Activated T-cell treated with anti-CD3 and anti-CD28 coated beads, Interleukin-2, amount 50 U/mL, for 72 hours (primary cell): ENCODE measurements at regions not wholly inside any gene's neighbourhood (a gene's known extent, or its start where the extent isn't known, plus 50 kb on each side); places are given as distances from the start of the nearest gene placed in this dataset.

Experiments used
- ATAC-seq, 2 donors: fragments of 150-1000 bp; cut with Tn5 transposase; replicated peaks in 1 of 2; 2 replicates each; pipeline ENCODE4 v1.10.0; 2021; ENCODE audit warnings: moderate library complexity in 2 of 2, mild to moderate bottlenecking in 1 of 2
- DNase-seq, 2 donors: peaks; one replicate each; pipeline ENCODE4 v3.0.0; 2021 to 2022; ENCODE audit warnings: mixed read lengths in 1 of 2
- H3K27ac Mint-ChIP-seq: one replicate; pipeline ENCODE4 v1.8.0; 2022; ENCODE audit warnings: mild to moderate bottlenecking, moderate library complexity, mixed read lengths
- H3K27me3 Mint-ChIP-seq: one replicate; pipeline ENCODE4 v1.8.0; 2022; ENCODE audit warnings: low read depth, mixed read lengths
- H3K36me3 Mint-ChIP-seq, 2 donors: one replicate each; pipeline ENCODE4 v1.8.0; 2022; ENCODE audit warnings: mixed read lengths in 2 of 2, mild to moderate bottlenecking in 1 of 2; ENCODE audit not compliant: insufficient read depth in 2 of 2
- H3K4me1 Mint-ChIP-seq: one replicate; pipeline ENCODE4 v1.8.0; 2022; ENCODE audit warnings: low read depth, mixed read lengths
- H3K4me3 Mint-ChIP-seq, 2 donors: one replicate each; pipeline ENCODE4 v1.8.0; 2022; ENCODE audit warnings: mild to moderate bottlenecking in 2 of 2, mixed read lengths in 2 of 2, moderate library complexity in 2 of 2
- H3K9me3 Mint-ChIP-seq, 2 donors: one replicate each; pipeline ENCODE4 v1.8.0; 2022; ENCODE audit warnings: mixed read lengths in 2 of 2

DNA sequence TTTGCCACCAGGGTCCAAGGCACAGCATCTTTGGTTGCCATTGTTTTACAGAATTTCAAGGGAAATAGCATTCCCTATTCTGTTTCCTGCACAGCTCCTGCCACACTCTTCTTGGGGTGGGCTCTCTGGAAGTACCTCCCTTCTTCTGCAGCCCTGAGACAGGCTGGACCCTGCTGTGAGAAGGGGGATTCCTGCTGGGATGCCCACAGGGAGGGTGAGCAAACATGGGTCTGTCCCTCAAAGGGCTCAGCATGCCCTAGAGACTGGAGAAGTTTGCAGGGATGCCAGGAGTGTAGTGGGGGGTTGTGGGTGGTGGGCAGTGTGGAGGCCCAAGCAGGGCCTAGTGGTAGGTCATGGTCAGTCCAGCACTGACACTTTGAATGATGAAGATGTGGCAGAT, 222.2 kb upstream of the GPR26 start:
- no peak overlapping the region for H3K27ac Mint-ChIP-seq
- ATAC-seq = no peak
- DNase-seq = no peak
- H3K27me3 Mint-ChIP-seq = no peaks in the 10 kb centered on the region
- H3K9me3 Mint-ChIP-seq = no peaks in the 10 kb centered on the region
- no peaks in the 10 kb centered on the region for H3K36me3 Mint-ChIP-seq
- H3K4me1 Mint-ChIP-seq = no peaks in the 10 kb centered on the region
- no peak overlapping the region for H3K4me3 Mint-ChIP-seq

DNA sequence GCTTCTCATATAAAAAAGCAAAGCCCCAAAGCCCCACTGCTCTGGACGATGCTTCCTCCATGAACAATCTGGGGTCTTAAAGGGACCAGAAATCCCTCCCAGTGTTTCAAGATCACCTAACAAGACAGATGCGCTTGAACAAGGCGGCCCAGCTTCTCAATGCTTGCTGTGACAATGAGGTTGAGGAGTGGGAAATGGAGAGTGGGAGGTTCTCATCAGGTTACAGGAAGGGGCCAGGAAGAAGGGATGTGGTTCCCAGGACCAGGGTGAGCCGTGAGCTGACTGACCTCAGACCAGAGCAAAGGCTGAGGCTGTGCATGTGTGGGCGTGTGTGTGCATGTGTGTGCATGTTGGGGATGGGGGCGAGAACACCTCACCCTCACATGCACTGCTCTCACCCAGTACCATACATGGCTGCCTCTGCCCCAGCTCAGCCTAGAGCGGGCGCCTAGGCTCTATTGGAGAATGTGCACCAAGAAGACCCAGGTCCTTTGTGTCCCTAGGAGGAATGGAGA, 220.8 kb upstream of the GPR26 start:
- no peaks in the 10 kb centered on the region for H3K4me1 Mint-ChIP-seq
- peaks cover 7% of the 10 kb centered on the region for H3K27me3 Mint-ChIP-seq
- no peak overlapping the region for H3K27ac Mint-ChIP-seq
- H3K4me3 Mint-ChIP-seq = no peak overlapping the region
- no peaks in the 10 kb centered on the region for H3K9me3 Mint-ChIP-seq
- no peak for ATAC-seq
- no peaks in the 10 kb centered on the region for H3K36me3 Mint-ChIP-seq
- DNase-seq = no peak

DNA sequence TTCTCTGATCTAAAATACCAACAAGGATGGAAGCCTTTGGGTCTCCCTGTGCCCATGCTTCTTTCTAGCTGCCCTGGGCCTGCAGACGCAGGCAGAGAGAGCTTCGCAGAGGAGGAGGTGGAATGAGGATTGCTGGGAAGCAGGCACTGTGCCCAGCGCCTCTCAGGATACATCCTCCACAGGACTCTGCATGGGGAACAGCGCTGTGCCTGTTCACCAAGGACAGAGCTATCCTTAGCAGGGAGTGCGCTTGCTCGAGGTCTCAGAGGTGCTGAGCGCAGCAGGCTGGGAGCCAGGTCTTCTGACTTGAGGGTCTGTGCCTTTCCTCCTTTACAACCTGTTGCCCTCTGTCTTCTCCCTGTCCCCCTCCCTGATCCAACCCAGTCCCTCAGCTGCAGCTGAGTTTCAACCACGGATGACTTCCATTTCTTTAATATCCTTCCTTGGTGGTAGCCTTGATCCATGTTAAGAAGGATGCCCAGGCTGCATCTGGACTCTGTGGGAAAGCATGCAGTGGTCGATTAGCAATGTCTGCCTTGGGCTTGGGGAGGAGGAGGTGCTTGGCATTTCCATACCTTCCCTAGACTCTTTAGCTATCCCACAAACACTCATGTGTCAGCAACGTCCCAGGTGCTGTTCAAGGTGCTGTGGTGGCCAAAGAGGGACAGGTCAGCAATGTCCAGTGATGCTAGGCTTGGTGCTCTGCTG, 219.6 kb upstream of the GPR26 start:
- H3K4me3 Mint-ChIP-seq = no peak overlapping the region
- H3K9me3 Mint-ChIP-seq = no peaks in the 10 kb centered on the region
- no peaks in the 10 kb centered on the region for H3K4me1 Mint-ChIP-seq
- peaks cover 12% of the 10 kb centered on the region for H3K27me3 Mint-ChIP-seq
- DNase-seq (no peak), ATAC-seq (no peak)
- no peaks in the 10 kb centered on the region for H3K36me3 Mint-ChIP-seq
- no peak overlapping the region for H3K27ac Mint-ChIP-seq

GRCh38 chr10:123449234-123449962, 216.8 kb upstream of the GPR26 start:
- no peaks in the 10 kb centered on the region for H3K4me1 Mint-ChIP-seq
- no peak overlapping the region for H3K4me3 Mint-ChIP-seq
- DNase-seq = no peak
- peaks cover 0 to 3% of the 10 kb centered on the region in 2 donors for H3K9me3 Mint-ChIP-seq
- H3K27ac Mint-ChIP-seq = no peak overlapping the region
- no peak for ATAC-seq
- peaks cover 27% of the 10 kb centered on the region for H3K27me3 Mint-ChIP-seq
- no peaks in the 10 kb centered on the region for H3K36me3 Mint-ChIP-seq

DNA sequence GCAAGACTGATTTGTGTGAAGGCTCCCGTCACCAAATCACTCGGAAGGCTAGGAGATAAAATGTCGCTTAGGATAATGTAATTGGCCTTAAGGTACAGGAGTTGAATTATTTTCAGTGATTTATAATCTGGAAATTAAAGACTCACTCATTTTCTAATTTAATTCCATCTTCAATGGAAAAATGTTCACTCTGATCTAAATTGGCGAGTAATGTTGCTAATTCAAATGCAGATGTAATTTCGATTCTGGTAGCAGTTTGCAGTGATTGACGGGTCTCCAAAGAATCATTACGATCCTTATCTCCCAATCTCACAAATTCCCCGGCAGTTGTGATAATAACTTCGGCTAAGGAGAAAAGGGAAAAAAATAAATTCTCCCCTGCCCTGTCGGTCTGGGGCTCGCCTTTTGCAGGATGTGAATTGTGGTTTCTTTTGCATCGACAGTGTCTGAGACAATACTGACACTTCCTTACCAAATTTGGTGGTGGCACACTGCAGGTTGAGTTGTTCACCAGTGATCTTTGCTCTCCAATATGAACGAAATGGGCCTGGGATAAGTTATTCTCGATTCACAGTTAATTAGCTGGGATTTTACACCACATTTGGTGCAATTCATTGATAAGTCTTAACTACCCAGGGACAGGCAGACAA, 215.1 kb upstream of the GPR26 start:
- Mint-ChIP-seq H3K27me3 (peaks cover 27% of the 10 kb centered on the region), H3K36me3 (no peaks in the 10 kb centered on the region), H3K4me3 (no peak overlapping the region), H3K4me1 (no peaks in the 10 kb centered on the region), H3K9me3 (peaks cover 0 to 3% of the 10 kb centered on the region in 2 donors), H3K27ac (no peak overlapping the region)
- ATAC-seq (no peak), DNase-seq (no peak)

GRCh38 chr10:123451618-123452245, 214.4 kb upstream of the GPR26 start:
- ATAC-seq (no peak), DNase-seq (no peak)
- no peaks in the 10 kb centered on the region for H3K4me1 Mint-ChIP-seq
- H3K36me3 Mint-ChIP-seq = no peaks in the 10 kb centered on the region
- H3K4me3 Mint-ChIP-seq = no peak overlapping the region
- no peak overlapping the region for H3K27ac Mint-ChIP-seq
- H3K9me3 Mint-ChIP-seq = peaks cover 0 to 3% of the 10 kb centered on the region in 2 donors
- H3K27me3 Mint-ChIP-seq = peaks cover 27% of the 10 kb centered on the region

DNA sequence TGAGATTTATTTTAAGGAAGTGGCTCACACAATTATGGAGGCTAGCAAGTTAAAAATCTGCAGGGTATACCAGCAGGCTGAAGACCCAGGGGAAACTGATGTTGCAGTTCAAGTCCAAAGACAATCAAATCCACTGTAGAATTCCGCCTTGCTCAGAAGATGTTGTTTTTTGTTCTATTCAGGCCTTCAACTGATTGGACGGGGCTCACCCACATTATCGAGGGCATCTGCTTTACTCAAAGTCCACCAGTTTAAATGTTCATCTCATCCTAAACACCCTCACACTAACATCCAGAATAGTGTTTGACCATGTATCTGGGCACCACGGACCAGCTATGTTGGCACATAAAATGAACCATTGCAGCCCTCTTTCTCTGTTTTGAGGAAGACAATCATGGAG, 211.2 kb upstream of the GPR26 start:
- Mint-ChIP-seq H3K9me3 (peaks cover 0 to 3% of the 10 kb centered on the region in 2 donors), H3K4me1 (no peaks in the 10 kb centered on the region), H3K36me3 (no peaks in the 10 kb centered on the region), H3K4me3 (no peak overlapping the region), H3K27ac (no peak overlapping the region), H3K27me3 (peaks cover 36% of the 10 kb centered on the region)
- ATAC-seq = no peak
- DNase-seq = no peak

DNA sequence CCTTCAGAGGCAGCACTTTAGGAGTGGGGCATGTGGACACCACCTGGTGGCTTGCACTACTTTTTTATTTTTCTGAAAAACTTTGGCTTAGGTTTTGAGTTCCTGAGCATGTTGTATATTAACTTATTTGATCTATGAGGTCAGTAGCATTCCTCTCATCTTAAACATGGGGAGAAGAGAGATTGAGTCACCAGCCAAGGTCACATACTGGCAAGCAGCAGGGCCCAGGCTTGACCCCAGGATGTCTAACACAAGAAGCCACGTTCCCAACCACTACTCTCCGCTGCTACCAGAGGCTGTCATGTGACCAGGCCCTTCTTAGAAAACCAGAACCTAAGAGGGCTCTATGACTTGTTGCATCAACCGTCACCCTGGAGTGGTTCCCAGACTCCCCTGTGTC, 210.3 kb upstream of the GPR26 start:
- Mint-ChIP-seq H3K4me1 (no peaks in the 10 kb centered on the region), H3K4me3 (no peak overlapping the region), H3K9me3 (peaks cover 0 to 3% of the 10 kb centered on the region in 2 donors), H3K27me3 (peaks cover 28% of the 10 kb centered on the region), H3K36me3 (no peaks in the 10 kb centered on the region), H3K27ac (no peak overlapping the region)
- ATAC-seq (no peak), DNase-seq (no peak)

- Mint-ChIP-seq H3K27me3 (peaks cover 18% of the 10 kb centered on the region), H3K36me3 (no peaks in the 10 kb centered on the region), H3K9me3 (no peaks in the 10 kb centered on the region), H3K27ac (no peak overlapping the region), H3K4me3 (no peak overlapping the region), H3K4me1 (no peaks in the 10 kb centered on the region)
- DNase-seq (no peak), ATAC-seq (no peak)
Measured at GRCh38 chr10:123458933-123459332, 207.2 kb upstream of the GPR26 start.

- no peaks in the 10 kb centered on the region for H3K9me3 Mint-ChIP-seq
- no peak overlapping the region for H3K27ac Mint-ChIP-seq
- ATAC-seq (no peak), DNase-seq (no peak)
- no peaks in the 10 kb centered on the region for H3K36me3 Mint-ChIP-seq
- H3K4me3 Mint-ChIP-seq = no peak overlapping the region
- H3K27me3 Mint-ChIP-seq = peaks cover 18% of the 10 kb centered on the region
- no peaks in the 10 kb centered on the region for H3K4me1 Mint-ChIP-seq
Measured at GRCh38 chr10:123459371-123460091, 206.6 kb upstream of the GPR26 start.

DNA sequence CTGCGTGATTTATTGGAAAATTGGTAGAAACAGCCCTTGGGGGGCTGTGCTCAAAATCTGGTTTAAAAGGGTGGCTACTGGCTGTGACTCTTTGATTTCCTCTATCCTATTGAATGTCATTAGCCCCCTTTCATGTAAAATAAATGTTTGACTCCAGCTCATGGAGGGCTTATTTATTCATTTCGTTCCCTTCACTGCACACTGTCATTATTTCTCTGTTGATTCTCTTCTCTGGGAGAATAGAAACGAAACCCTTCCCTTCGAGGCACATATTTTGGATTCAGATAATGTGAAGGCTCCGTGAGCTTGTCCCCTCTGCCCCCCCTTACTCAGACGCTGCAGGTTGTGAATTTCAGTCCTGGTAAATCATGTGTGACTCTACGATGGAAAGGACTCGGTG, 203.9 kb upstream of the GPR26 start:
- Mint-ChIP-seq H3K4me1 (no peaks in the 10 kb centered on the region), H3K27ac (no peak overlapping the region), H3K9me3 (no peaks in the 10 kb centered on the region), H3K4me3 (no peak overlapping the region), H3K36me3 (no peaks in the 10 kb centered on the region), H3K27me3 (peaks cover 18% of the 10 kb centered on the region)
- DNase-seq = no peak
- no peak for ATAC-seq

- no peak overlapping the region for H3K27ac Mint-ChIP-seq
- no peaks in the 10 kb centered on the region for H3K36me3 Mint-ChIP-seq
- H3K27me3 Mint-ChIP-seq = peaks cover 18% of the 10 kb centered on the region
- ATAC-seq = peak in 1 of 2 donors; percentile 58
- H3K9me3 Mint-ChIP-seq = no peaks in the 10 kb centered on the region
- no peak for DNase-seq
- H3K4me3 Mint-ChIP-seq = no peak overlapping the region
- H3K4me1 Mint-ChIP-seq = no peaks in the 10 kb centered on the region
Measured at GRCh38 chr10:123462756-123463155, 203.4 kb upstream of the GPR26 start.
